Panc1 (cell line): ENCODE measurements at regions not wholly inside any gene's neighbourhood (a gene's known extent, or its start where the extent isn't known, plus 50 kb on each side); places are given as distances from the start of the nearest gene placed in this dataset.

Experiments
- ATAC-seq: fragments of 200-7000 bp; cut with Tn5 transposase; 2 replicates; pipeline ENCODE4 v1.9.1; 2020; ENCODE audit warnings: mild to moderate bottlenecking, moderate library complexity
- BruUV-seq: library from RNA; stranded (reverse); fragments of 400-500 nt; replicated peaks from 2 replicates; lab custom pipeline; 2021; lab: Mats Ljungman, UMichigan
- CTCF ChIA-PET: fragments of 300-600 bp; sonication (Branson Sonifier 250); formaldehyde crosslinking; loops from one replicate; lab custom pipeline; 2022; ENCODE audit warnings: antibody characterized with exemption; lab: Charles Lee
- POLR2A ChIA-PET: fragments of 300-600 bp; sonication (Branson Sonifier 250); formaldehyde crosslinking; loops from one replicate; lab custom pipeline; 2022; ENCODE audit warnings: antibody characterized with exemption; lab: Charles Lee
- DNase-seq: peaks from one replicate; pipeline ENCODE4 v3.0.0-alpha.2; 2010; ENCODE audit warnings: low read depth, low spot score
- H3K27ac ChIP-seq: 2 replicates; pipeline ENCODE4 v1.5.1; 2011; ENCODE audit warnings: mild to moderate bottlenecking, low read length, inconsistent platforms
- H3K27me3 ChIP-seq: fragments of 200-500 bp; sonication (Bioruptor generic); 2 replicates; pipeline ENCODE4 v1.6.0; 2014; ENCODE audit warnings: low read length, inconsistent platforms; ENCODE audit not compliant: control insufficient read depth, insufficient read depth
- H3K36me3 ChIP-seq: fragments of 200-500 bp; sonication (Bioruptor generic); 2 replicates; pipeline ENCODE4 v1.5.1; 2014; ENCODE audit warnings: inconsistent platforms, mild to moderate bottlenecking, low read length, moderate library complexity; ENCODE audit not compliant: control insufficient read depth, insufficient read depth
- H3K4me1 ChIP-seq: 2 replicates; pipeline ENCODE4 v1.5.1; 2011; ENCODE audit warnings: inconsistent platforms, mild to moderate bottlenecking, low read length, moderate library complexity; ENCODE audit not compliant: control insufficient read depth, insufficient read depth
- H3K4me3 ChIP-seq, 2 experiments: 2 replicates each; pipeline ENCODE4 v1.5.1; 2011 to 2012; ENCODE audit warnings: low read depth in 2 of 2, low read length in 2 of 2, mild to moderate bottlenecking in 2 of 2, inconsistent platforms in 1 of 2, moderate library complexity in 1 of 2
- H3K9me3 ChIP-seq: fragments of 200-500 bp; sonication (Bioruptor generic); 2 replicates; pipeline ENCODE4 v1.5.1; 2014; ENCODE audit warnings: low read depth, mild to moderate bottlenecking, inconsistent platforms, low read length, moderate library complexity; ENCODE audit not compliant: control insufficient read depth, insufficient read depth
- CTCF ChIP-seq: fragments of 450-650 bp; IDR thresholded peaks from 2 replicates; pipeline ENCODE4 v1.5.1; 2017; ENCODE audit warnings: mild to moderate bottlenecking
- POLR2AphosphoS5 ChIP-seq: IDR thresholded peaks from 2 replicates; pipeline ENCODE4 v1.6.1; 2012; ENCODE audit warnings: mild to moderate bottlenecking, low read depth, low read length, moderate library complexity
- REST ChIP-seq, 2 experiments: IDR thresholded peaks; 2 replicates each; pipeline ENCODE4 v1.6.1; 2011 to 2012; ENCODE audit warnings: low read depth in 2 of 2, control low read depth in 1 of 2, low read length in 1 of 2, mild to moderate bottlenecking in 1 of 2, moderate library complexity in 1 of 2; ENCODE audit not compliant: insufficient read depth in 1 of 2
- SIN3A ChIP-seq: IDR thresholded peaks from 2 replicates; pipeline ENCODE4 v1.6.1; 2012; ENCODE audit warnings: low read depth, mild to moderate bottlenecking, low read length, moderate library complexity, borderline replicate concordance; ENCODE audit not compliant: insufficient read depth
- TCF7L2 ChIP-seq: IDR thresholded peaks from 2 replicates; pipeline ENCODE4 v1.6.1; 2011; ENCODE audit warnings: mild to moderate bottlenecking, low read depth, low read length, inconsistent platforms
- in situ Hi-C: cut with HindIII; loops from 2 replicates; pipeline ENCODE4 v1.10.0; 2016; ENCODE audit warnings: low sequenced_read_pairs, low pct_unique_long_range_greater_than_20kb
- intact Hi-C: fragments of 100-400 bp; cut with micrococcal nuclease; formaldehyde crosslinking; loops from one replicate; pipeline ENCODE4 v1.10.0; 2022; ENCODE audit not compliant: unreplicated experiment

GRCh38 chr9:73844135-73844534 lies 653.0 kb upstream of the RORB start:
- H3K27me3 ChIP-seq: no peaks in the 10 kb centered on the region
- ATAC-seq (no peak), DNase-seq (no peak)
- no peak overlapping the region for H3K27ac ChIP-seq
- TF ChIP-seq SIN3A (no peak), POLR2AphosphoS5 (no peak), CTCF (no peak), TCF7L2 (no peak), REST (IDR thresholded peaks at IDR 0.05; ENCODE audit: insufficient read depth in 1 of 2, low read depth in 2 of 2, low read length in 1 of 2) (no peak)
- POLR2A ChIA-PET: no interaction called here
- no peaks in the 10 kb centered on the region for H3K4me1 ChIP-seq
- CTCF ChIA-PET: no interaction called here
- in situ Hi-C loops: no loop called here
- H3K36me3 ChIP-seq: no peaks in the 10 kb centered on the region
- no peak overlapping the region for H3K4me3 ChIP-seq
- intact Hi-C loops: no loop called here
- BruUV-seq: no TSS peak
- no peaks in the 10 kb centered on the region for H3K9me3 ChIP-seq

DNA sequence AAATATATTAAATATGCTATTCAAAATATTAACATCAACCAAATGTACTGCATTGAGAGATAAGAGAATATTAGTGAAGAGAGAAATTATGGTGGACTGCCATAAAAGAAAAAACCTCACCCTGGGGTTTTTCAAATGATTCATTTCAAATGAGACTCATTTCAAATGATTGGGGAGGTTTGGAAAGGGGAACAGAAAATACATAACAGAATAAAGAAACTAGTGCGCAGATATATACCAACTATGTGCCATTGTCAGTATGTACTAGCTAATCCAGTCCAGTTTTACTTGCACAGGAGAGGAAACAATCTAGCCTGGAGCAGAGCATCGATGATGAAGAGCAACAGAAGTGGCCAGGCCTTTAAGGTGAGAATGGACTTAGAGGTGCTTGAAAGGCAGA lies 651.6 kb upstream of the RORB start:
- Histone ChIP-seq H3K27ac (no peak overlapping the region), H3K4me3 (no peak overlapping the region), H3K4me1 (no peaks in the 10 kb centered on the region), H3K27me3 (no peaks in the 10 kb centered on the region), H3K9me3 (no peaks in the 10 kb centered on the region), H3K36me3 (no peaks in the 10 kb centered on the region)
- BruUV-seq: no TSS peak
- DNase-seq: no peak
- ChIA-PET CTCF (no interaction called here), POLR2A (no interaction called here)
- in situ Hi-C loops (no loop called here), intact Hi-C loops (no loop called here)
- no peak for TF ChIP-seq SIN3A
- no peak for TF ChIP-seq POLR2AphosphoS5
- TF ChIP-seq TCF7L2: no peak
- TF ChIP-seq CTCF: no peak
- no peak for TF ChIP-seq REST (IDR thresholded peaks at IDR 0.05; ENCODE audit: insufficient read depth in 1 of 2, low read depth in 2 of 2, low read length in 1 of 2)
- ATAC-seq: no peak
